ENCODE measurements at regions not wholly inside any gene's neighbourhood (a gene's known extent, or its start where the extent isn't known, plus 50 kb on each side); places are given as distances from the start of the nearest gene placed in this dataset.

GRCh38 chr13:107277911-107278310 lies 710.0 kb upstream of the ARGLU1 start:
- H3K9me3 ChIP-seq (ENCODE audit: severe bottlenecking), result no peaks in the 10 kb centered on the region
- H3K36me3 ChIP-seq, result no peaks in the 10 kb centered on the region
- no peak overlapping the region for H3K27ac ChIP-seq
- H3K27me3 ChIP-seq (ENCODE audit: insufficient read depth, low read depth, severe bottlenecking), result no peaks in the 10 kb centered on the region
- H3K4me3 ChIP-seq (ENCODE audit: low read depth, low read length), result no peak overlapping the region
- no peak for TF ChIP-seq CTCF (IDR thresholded peaks at IDR 0.05; ENCODE audit: low read depth, low read length)
- no peak for DNase-seq

- H3K27ac ChIP-seq, result no peak overlapping the region
- DNase-seq, result no peak
- H3K27me3 ChIP-seq (ENCODE audit: insufficient read depth, low read depth, severe bottlenecking), result no peaks in the 10 kb centered on the region
- no peak for TF ChIP-seq CTCF (IDR thresholded peaks at IDR 0.05; ENCODE audit: low read depth, low read length)
- H3K9me3 ChIP-seq (ENCODE audit: severe bottlenecking), result no peaks in the 10 kb centered on the region
- H3K36me3 ChIP-seq, result no peaks in the 10 kb centered on the region
- no peak overlapping the region for H3K4me3 ChIP-seq (ENCODE audit: low read depth, low read length)
Observed at GRCh38 chr13:107276936-107277335, 709.0 kb upstream of the ARGLU1 start.

DNA sequence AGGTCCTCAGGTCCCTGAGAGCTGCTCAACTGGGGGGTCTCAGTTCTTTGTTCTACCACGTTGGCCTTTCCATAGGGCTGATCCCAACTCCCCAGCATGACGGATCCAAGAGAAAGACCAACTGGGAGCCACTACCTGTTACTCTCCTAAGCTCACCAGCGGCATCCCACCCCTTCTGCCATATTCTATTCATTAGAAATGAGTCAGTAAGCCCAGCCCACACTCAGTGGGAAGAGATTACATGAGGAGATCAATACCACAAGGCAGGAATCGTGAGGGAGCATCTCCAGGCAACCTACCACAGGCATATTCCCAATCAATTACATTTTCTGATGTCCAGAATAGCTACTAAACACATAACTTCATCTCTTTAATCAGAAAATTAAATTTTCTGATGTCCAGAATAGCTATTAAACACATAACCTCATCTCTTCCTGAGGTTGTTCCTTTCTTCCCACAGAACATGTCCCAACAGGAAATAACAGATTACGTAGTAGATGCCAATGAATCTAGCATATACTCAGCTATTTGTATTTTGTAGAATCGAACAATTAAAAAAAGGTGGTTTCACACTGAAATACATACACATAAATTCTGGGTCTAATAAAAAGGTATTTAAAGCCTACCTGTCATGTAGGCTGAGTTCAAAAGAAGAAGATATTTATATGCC lies 708.1 kb upstream of the ARGLU1 start:
- no peak overlapping the region for H3K4me3 ChIP-seq (ENCODE audit: low read depth, low read length)
- no peak for TF ChIP-seq CTCF (IDR thresholded peaks at IDR 0.05; ENCODE audit: low read depth, low read length)
- no peaks in the 10 kb centered on the region for H3K9me3 ChIP-seq (ENCODE audit: severe bottlenecking)
- DNase-seq, result no peak
- H3K36me3 ChIP-seq, result no peaks in the 10 kb centered on the region
- no peak overlapping the region for H3K27ac ChIP-seq
- H3K27me3 ChIP-seq (ENCODE audit: insufficient read depth, low read depth, severe bottlenecking), result no peaks in the 10 kb centered on the region

GRCh38 chr13:107275312-107275711 lies 707.4 kb upstream of the ARGLU1 start:
- Histone ChIP-seq H3K9me3 (ENCODE audit: severe bottlenecking) (no peaks in the 10 kb centered on the region), H3K36me3 (no peaks in the 10 kb centered on the region), H3K4me3 (ENCODE audit: low read depth, low read length) (no peak overlapping the region), H3K27me3 (ENCODE audit: insufficient read depth, low read depth, severe bottlenecking) (no peaks in the 10 kb centered on the region), H3K27ac (no peak overlapping the region)
- no peak for TF ChIP-seq CTCF (IDR thresholded peaks at IDR 0.05; ENCODE audit: low read depth, low read length)
- DNase-seq, result no peak

GRCh38 chr13:107271227-107271626 lies 703.3 kb upstream of the ARGLU1 start:
- H3K27ac ChIP-seq, result no peak overlapping the region
- H3K4me3 ChIP-seq (ENCODE audit: low read depth, low read length), result no peak overlapping the region
- TF ChIP-seq CTCF (IDR thresholded peaks at IDR 0.05; ENCODE audit: low read depth, low read length), result no peak
- DNase-seq, result no peak
- no peaks in the 10 kb centered on the region for H3K36me3 ChIP-seq
- no peaks in the 10 kb centered on the region for H3K27me3 ChIP-seq (ENCODE audit: insufficient read depth, low read depth, severe bottlenecking)
- H3K9me3 ChIP-seq (ENCODE audit: severe bottlenecking), result no peaks in the 10 kb centered on the region

GRCh38 chr13:107266657-107267056 lies 698.7 kb upstream of the ARGLU1 start:
- no peak overlapping the region for H3K4me3 ChIP-seq (ENCODE audit: low read depth, low read length)
- no peak for DNase-seq
- H3K9me3 ChIP-seq (ENCODE audit: severe bottlenecking), result no peaks in the 10 kb centered on the region
- no peak overlapping the region for H3K27ac ChIP-seq
- no peaks in the 10 kb centered on the region for H3K27me3 ChIP-seq (ENCODE audit: insufficient read depth, low read depth, severe bottlenecking)
- no peaks in the 10 kb centered on the region for H3K36me3 ChIP-seq
- no peak for TF ChIP-seq CTCF (IDR thresholded peaks at IDR 0.05; ENCODE audit: low read depth, low read length)

Measured in WERI-Rb-1 (cell line).